Daoy (cell line): ENCODE measurements at regions not wholly inside any gene's neighbourhood (a gene's known extent, or its start where the extent isn't known, plus 50 kb on each side); places are given as distances from the start of the nearest gene placed in this dataset.

Source experiments
- DNase-seq: peaks from one replicate; pipeline ENCODE4 v3.0.0-alpha.2; 2015; ENCODE audit warnings: low read depth

- DNase-seq = no peak
Observed at GRCh38 chr11:57100638-57101331, 81.0 kb upstream of the LRRC55 start.

- DNase-seq = no peak
Observed at GRCh38 chr11:57103899-57104605, 77.7 kb upstream of the LRRC55 start.

- DNase-seq = no peak
Observed at GRCh38 chr11:57109331-57109730, 72.4 kb upstream of the LRRC55 start.

GRCh38 chr11:57111619-57112018 is 70.1 kb upstream of the LRRC55 start:
- no peak for DNase-seq

DNA sequence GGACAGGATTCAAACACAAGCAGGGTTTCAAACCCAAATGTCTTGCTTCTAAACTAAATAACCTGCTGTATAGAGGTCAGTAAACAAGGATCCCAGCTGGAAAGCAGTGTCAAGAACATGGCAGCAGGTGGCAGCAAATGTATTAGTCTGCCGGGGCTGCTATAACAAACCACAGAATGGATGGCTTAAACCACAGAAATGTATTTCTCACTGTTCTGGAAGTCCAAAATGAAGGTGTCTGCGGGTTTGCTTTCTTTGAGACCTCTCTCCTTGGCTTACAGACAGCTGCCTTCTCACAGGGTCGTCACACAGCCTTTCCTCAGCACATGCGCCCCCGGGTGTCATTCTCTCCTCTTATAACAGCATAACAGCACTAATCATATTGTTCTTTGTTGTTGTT is 65.1 kb upstream of the LRRC55 start:
- DNase-seq = peak; percentile 2

DNA sequence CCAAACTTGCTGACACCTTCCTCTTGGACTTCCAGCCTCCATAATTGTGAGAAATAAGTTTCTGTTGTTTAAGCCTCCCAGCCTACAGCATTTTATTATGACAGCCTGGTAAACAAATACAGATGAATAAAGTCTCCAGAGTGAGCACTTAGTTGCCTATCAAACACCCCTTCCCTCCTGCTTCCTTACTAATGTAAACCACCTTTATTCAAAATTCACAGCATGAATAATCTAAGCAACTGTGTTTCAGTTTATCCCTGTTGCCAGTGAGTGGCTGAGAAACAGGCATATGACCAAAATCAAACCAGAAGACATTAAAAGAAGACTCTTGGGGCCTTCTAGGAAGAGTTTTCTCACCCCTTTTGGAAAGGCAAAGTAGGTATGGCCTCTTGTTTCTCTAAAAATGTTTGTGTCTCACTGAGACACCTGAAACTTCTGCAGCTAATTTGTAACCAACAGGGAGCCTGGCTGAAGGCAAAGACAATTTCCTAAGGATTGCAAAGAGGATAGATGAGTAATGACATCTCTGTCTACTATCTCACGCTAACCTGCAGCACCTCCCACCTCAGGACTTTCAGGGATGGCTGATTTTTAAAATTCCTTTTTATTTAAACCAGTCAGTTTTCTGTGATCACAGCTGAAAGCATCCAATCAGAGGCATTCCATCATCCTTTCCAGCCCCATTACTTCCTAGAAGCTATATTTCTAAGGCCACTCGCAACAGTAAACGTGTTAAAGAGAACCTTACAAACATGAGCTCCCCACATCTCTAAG is 61.4 kb upstream of the LRRC55 start:
- no peak for DNase-seq

GRCh38 chr11:57121996-57122395 is 59.8 kb upstream of the LRRC55 start:
- no peak for DNase-seq

GRCh38 chr11:57123590-57123989 is 58.2 kb upstream of the LRRC55 start:
- no peak for DNase-seq

- no peak for DNase-seq
Observed at GRCh38 chr11:57124505-57124904, 57.2 kb upstream of the LRRC55 start.

GRCh38 chr11:57124917-57125316 is 56.8 kb upstream of the LRRC55 start:
- no peak for DNase-seq

GRCh38 chr11:57126766-57127400 is 54.9 kb upstream of the LRRC55 start:
- no peak for DNase-seq

- DNase-seq = peak; percentile 39
Observed at GRCh38 chr11:57131080-57131790, 50.5 kb upstream of the LRRC55 start.
